ENCODE measurements at regions not wholly inside any gene's neighbourhood (a gene's known extent, or its start where the extent isn't known, plus 50 kb on each side); places are given as distances from the start of the nearest gene placed in this dataset.

DNA sequence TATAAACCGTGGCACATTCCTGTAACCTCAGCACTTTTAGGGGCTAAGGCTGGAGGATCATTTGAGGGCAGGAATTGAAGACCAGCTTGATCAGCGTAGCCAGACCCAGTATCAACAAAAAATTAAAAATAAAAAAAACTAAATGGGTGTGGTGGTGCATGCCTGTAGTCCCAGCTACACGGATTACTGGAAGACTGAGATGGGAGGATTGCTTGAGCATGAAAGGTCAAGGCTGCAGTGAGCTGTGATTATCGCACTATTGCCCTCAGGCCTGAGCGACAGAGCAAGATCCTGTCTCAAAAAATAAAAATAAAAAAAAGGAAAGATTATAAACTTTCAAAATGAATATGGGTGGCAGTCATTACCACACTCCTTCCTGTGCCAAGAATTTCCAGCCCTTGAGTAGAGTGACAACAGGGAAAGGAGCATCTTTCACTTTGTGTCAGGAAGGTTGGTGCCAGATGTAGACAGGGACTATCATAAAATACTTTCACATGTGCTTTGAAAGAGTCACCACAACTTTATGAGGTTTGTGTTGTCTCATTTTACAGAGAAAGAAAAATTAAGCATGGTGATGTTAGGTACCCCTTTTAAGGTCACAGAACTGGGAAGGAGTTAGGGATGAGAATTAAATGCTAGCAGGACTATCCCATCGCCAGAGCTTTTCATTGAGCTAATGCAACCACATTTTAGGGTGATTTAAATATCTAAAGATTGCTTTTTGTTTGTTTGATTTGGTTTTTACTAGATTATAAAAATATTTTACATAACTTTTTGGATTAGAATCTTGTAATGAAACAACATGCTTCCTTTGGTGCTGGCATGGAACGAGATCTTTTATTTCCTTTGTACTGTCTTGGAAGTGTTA is 1617.4 kb upstream of the ACVR2A start:
- no peak for DNase-seq (ENCODE audit: low spot score)

- DNase-seq (ENCODE audit: low spot score), result no peak
Observed at GRCh38 chr2:146226077-146226476, 1618.8 kb upstream of the ACVR2A start.

- no peak for DNase-seq (ENCODE audit: low spot score)
Observed at GRCh38 chr2:146221826-146222225, 1623.0 kb upstream of the ACVR2A start.

- DNase-seq (ENCODE audit: low spot score), result no peak
Observed at GRCh38 chr2:146220957-146221356, 1623.9 kb upstream of the ACVR2A start.

- DNase-seq (ENCODE audit: low spot score), result no peak
Observed at GRCh38 chr2:146214394-146214929, 1630.4 kb upstream of the ACVR2A start.

DNA sequence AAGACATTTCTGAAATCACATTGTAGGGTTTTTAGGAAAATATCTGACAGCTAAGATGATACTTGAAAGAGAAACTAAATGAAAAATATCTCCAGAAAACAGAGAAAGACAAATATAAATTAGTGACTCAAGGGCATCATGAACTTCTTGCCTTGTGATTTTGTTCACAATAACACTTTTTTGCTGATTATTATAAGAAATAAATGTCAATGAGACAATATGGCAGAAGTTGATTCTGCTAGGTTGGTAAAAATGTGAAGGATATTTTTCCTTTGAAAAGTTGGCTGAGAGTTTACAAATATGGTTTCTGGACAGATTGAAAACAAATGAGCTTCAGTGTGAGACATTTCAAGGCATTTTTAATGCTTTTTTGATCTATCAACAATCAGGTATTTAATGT is 1631.2 kb upstream of the ACVR2A start:
- DNase-seq (ENCODE audit: low spot score), result no peak

- DNase-seq (ENCODE audit: low spot score), result no peak
Observed at GRCh38 chr2:146212602-146213001, 1632.2 kb upstream of the ACVR2A start.

DNA sequence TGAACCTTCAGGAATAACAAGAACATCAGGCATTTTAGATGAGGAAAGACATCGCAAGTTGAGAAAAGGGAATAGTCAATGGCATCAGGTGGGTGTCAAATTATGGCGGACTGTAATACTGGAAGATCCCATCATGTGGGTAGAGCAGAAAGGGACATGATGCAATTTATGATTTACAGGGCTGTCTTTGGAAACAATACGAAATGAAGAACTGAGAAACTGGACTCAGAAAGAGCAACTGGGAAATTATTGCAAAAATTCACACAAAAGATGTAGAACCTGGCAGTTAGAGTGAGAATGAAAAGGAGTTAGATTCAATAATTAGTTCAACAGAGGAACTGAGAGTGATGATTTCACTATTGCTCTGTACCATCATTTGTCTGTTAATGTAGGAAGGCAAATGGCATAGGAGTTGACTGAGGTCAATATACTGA is 1635.0 kb upstream of the ACVR2A start:
- DNase-seq (ENCODE audit: low spot score), result no peak

GRCh38 chr2:146207901-146208300 is 1636.9 kb upstream of the ACVR2A start:
- DNase-seq (ENCODE audit: low spot score), result no peak

- DNase-seq (ENCODE audit: low spot score), result no peak
Observed at GRCh38 chr2:146207417-146207816, 1637.4 kb upstream of the ACVR2A start.

DNA sequence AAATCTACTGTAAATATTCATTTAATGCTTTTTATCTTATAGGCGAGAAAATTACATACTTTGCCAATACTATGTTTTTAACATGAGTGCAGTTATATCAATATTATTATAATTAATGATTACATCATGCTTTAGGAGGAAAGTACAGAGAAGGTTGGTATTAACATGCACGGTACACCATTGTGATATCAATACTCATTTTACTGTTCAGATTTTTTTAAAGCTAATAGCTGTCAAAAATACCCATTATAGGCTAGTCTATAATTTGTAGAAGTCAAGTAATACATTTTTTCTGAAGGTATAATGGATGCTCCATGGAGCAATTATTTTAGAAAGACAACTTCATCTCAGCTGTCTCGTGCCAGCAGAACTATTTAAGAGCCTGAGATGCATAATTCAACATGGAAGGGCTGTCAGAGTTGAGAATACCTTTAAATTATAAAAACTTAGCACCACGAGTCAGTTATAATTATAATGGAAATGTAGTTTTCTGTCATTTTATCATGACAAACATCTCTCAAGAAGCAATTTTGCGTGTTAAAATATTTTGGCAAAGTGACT is 1641.7 kb upstream of the ACVR2A start:
- no peak for DNase-seq (ENCODE audit: low spot score)

DNA sequence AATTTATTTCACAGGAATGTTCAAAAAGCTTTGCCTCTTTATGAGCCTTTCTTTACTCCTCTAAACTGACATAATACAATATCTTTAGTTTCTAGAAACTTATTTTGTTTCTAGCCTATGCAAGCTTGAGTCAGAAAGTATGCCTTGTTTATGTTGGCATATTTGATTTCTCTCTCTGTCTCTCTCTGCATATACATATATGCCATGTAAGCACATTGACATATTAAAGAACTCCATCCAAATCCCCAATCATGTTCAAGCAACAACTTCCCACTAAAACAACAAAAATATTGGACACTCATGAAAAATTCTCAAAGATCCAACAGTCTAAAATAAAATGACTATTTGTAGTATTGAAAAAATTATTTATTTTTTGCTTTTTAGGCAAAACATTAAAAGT is 1651.2 kb upstream of the ACVR2A start:
- no peak for DNase-seq (ENCODE audit: low spot score)

GRCh38 chr2:146189541-146189940 is 1655.3 kb upstream of the ACVR2A start:
- no peak for DNase-seq (ENCODE audit: low spot score)

GRCh38 chr2:146173934-146174333 is 1654.0 kb upstream of the ZEB2 start:
- DNase-seq (ENCODE audit: low spot score), result no peak

GRCh38 chr2:146161256-146161882 is 1641.5 kb upstream of the ZEB2 start:
- DNase-seq (ENCODE audit: low spot score), result no peak

DNA sequence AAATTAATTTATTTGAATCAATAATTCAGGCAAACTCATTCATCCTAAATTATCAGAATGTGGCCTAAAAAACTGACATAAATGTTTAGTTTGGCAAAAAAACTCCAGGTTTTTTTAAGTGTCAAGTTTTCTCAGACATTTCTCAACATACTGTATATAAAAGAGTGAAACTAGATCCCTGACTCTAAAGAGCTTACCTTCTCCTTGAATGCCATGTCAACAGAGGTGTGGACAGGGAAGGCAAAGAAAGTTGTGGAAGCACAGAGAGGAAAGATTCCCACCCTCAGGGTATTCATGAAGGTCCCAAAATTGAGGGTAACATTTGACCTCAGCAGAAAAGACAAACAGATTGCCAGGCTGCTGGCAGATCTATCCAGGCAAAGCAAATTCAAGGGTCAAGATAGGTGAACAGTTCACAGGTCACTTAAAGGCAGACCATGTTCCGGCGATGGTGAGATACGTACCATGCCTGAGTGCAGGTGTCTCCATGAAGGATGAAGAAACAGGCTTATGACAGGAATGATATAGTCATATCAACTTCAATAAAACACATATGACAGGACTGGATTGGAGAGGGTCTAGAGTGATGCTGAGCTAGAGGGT is 1638.3 kb upstream of the ZEB2 start:
- DNase-seq (ENCODE audit: low spot score), result no peak

GRCh38 chr2:146147448-146148012 is 1627.6 kb upstream of the ZEB2 start:
- DNase-seq (ENCODE audit: low spot score), result no peak

DNA sequence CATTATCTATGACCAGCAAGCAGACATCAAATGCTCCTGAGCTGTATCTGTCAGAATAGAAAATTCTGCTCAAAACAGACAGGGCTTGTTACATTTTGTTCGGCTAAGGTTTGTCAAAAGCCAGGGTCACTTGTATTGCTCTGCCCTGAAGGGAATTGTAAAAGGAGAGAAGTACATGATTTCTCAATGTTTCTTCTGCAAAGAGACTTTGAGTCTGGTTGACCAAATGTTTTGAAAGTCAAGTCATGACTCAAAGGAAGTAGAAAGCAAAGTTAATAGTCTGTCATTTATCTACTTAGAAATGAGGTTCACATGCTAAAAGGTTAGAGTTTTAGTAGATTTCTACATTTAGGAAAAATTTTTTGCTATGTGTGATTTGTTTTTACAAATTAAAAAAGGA is 1624.1 kb upstream of the ZEB2 start:
- no peak for DNase-seq (ENCODE audit: low spot score)

GRCh38 chr2:146138820-146139219 is 1618.9 kb upstream of the ZEB2 start:
- no peak for DNase-seq (ENCODE audit: low spot score)

- DNase-seq (ENCODE audit: low spot score), result no peak
Observed at GRCh38 chr2:146135245-146135644, 1615.3 kb upstream of the ZEB2 start.

GRCh38 chr2:146131785-146132184 is 1611.9 kb upstream of the ZEB2 start:
- DNase-seq (ENCODE audit: low spot score), result no peak

DNA sequence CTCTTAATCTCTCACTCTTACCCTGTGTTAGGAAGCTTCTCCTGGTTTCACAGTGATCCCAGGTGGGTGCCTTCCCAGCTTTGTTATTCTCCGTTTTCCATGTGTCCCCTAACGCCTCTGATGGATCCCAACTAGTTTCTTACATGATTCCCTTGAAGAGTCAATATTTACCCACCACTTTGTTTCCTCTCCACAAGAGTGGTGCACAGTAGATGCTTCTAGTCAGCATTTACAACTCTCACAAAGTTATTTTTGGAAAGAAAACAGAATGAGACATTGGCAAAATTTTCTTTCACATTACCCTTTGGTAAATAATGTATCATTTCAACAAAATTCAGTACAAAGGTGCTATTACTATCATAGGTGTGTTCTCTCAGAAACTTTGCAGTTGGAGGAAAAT is 1611.1 kb upstream of the ZEB2 start:
- DNase-seq (ENCODE audit: low spot score), result no peak
